Transverse colon (tissue), 3 donors: ENCODE measurements at regions not wholly inside any gene's neighbourhood (a gene's known extent, or its start where the extent isn't known, plus 50 kb on each side); places are given as distances from the start of the nearest gene placed in this dataset.

Experiments used
- EP300 ChIP-seq: sonication (generic); formaldehyde crosslinking; IDR thresholded peaks from one replicate; pipeline ENCODE4 v1.6.1; 2017; ENCODE audit warnings: antibody characterized with exemption, low read depth
- TF ChIP-seq, protein P1 (sequence below), 5 experiments: fragments of 200-600 bp in 3 of 5; fragments of 450-650 bp in 2 of 5; sonication (generic) in 3 of 5; IDR thresholded peaks; 1 replicate in 2 of 5; 2 replicates in 3 of 5; pipeline ENCODE4 v1.5.1; 2016 to 2017; ENCODE audit warnings: antibody characterized with exemption in 5 of 5, inconsistent platforms in 3 of 5, mild to moderate bottlenecking in 2 of 5, moderate library complexity in 1 of 5

DNA sequence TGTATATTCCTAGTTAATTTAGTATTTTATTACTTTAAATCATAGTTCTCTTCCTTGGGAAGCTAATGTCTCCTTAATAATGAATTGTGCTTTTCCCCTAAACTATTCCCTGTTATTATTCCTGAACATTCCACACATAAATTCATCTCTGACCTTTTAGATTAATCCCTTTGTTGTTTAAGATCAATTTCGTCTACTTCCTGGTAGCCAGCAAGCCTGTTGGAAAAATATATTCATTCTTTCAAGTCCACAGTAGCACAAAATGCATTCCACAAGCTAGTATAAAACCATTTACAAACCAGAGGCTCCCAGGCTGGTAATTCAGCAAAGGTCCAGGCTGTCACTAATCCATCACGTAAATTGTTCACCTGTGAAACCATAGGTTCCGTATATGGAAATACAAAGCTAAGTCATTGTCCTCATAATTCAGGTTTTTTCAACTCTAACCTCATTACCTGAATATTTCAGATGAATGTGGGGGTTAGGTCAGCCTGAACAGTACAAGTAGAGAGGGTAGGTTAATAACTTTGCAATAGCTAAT, 232.7 kb downstream of the SEC23A start:
- TF ChIP-seq, protein P1, sequence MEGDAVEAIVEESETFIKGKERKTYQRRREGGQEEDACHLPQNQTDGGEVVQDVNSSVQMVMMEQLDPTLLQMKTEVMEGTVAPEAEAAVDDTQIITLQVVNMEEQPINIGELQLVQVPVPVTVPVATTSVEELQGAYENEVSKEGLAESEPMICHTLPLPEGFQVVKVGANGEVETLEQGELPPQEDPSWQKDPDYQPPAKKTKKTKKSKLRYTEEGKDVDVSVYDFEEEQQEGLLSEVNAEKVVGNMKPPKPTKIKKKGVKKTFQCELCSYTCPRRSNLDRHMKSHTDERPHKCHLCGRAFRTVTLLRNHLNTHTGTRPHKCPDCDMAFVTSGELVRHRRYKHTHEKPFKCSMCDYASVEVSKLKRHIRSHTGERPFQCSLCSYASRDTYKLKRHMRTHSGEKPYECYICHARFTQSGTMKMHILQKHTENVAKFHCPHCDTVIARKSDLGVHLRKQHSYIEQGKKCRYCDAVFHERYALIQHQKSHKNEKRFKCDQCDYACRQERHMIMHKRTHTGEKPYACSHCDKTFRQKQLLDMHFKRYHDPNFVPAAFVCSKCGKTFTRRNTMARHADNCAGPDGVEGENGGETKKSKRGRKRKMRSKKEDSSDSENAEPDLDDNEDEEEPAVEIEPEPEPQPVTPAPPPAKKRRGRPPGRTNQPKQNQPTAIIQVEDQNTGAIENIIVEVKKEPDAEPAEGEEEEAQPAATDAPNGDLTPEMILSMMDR (IDR thresholded peaks at IDR 0.05) = no peak
- no peak for TF ChIP-seq EP300
